ENCODE measurements at regions not wholly inside any gene's neighbourhood (a gene's known extent, or its start where the extent isn't known, plus 50 kb on each side); places are given as distances from the start of the nearest gene placed in this dataset.

DNA sequence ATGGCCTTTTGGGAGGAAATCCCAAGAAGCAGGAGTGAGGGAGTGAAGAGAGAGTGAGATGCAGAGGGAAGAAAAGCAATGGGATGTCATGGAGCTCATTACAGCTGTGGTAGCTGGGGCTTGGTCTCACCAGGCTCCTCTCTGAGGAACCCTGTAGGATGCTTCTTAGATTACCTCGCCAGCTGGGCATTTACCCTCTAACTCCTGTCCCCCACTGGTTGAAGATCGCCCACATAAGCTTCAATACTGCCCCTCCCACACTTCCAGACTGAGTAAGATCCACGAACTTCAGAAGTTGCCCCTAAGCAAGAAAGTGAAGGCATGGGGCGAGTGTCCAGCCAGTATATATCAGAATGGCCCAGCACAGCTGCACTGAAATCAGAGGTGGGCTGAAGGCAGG is 58.1 kb upstream of the SLC35B4 start:
- no peaks in the 10 kb centered on the region for H3K36me3 ChIP-seq
- ATAC-seq (no peak), DNase-seq (no peak)
- no peaks in the 10 kb centered on the region for H3K9me3 ChIP-seq
- H3K27me3 ChIP-seq (ENCODE audit: low read depth), result no peaks in the 10 kb centered on the region
- intact Hi-C loops (cut with DNase I), result no loop called here
- TF ChIP-seq, protein P1, sequence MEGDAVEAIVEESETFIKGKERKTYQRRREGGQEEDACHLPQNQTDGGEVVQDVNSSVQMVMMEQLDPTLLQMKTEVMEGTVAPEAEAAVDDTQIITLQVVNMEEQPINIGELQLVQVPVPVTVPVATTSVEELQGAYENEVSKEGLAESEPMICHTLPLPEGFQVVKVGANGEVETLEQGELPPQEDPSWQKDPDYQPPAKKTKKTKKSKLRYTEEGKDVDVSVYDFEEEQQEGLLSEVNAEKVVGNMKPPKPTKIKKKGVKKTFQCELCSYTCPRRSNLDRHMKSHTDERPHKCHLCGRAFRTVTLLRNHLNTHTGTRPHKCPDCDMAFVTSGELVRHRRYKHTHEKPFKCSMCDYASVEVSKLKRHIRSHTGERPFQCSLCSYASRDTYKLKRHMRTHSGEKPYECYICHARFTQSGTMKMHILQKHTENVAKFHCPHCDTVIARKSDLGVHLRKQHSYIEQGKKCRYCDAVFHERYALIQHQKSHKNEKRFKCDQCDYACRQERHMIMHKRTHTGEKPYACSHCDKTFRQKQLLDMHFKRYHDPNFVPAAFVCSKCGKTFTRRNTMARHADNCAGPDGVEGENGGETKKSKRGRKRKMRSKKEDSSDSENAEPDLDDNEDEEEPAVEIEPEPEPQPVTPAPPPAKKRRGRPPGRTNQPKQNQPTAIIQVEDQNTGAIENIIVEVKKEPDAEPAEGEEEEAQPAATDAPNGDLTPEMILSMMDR (IDR thresholded peaks at IDR 0.05), result no peak
- H3K4me3 ChIP-seq, result no peak overlapping the region
- no peaks in the 10 kb centered on the region for H3K4me1 ChIP-seq
- no peak overlapping the region for H3K27ac ChIP-seq

DNA sequence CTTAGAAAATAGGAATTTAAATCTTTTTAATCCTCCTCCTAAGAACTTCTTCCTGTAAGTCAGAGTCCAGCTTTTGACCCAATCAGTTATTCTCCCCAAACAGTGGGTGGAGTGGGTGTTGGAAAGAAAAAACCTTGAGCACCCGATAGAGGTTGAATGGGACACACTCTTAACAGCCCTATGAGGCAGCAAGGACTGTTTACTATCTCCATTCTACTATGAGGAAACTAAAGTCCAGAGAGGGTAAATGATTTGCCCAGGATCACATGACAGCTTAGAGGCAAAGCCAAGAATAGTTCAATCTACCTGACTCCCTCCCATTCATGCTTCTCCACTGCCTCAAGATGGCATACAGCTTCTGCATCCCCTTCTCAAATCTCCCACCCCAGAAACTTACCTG is 57.6 kb upstream of the SLC35B4 start:
- no peaks in the 10 kb centered on the region for H3K36me3 ChIP-seq
- H3K4me3 ChIP-seq, result no peak overlapping the region
- peak; percentile 34 to 42 for ATAC-seq
- H3K4me1 ChIP-seq, result peaks cover 3% of the 10 kb centered on the region
- TF ChIP-seq, protein P1 (IDR thresholded peaks at IDR 0.05), result no peak
- intact Hi-C loops (cut with DNase I), result no loop called here
- no peaks in the 10 kb centered on the region for H3K9me3 ChIP-seq
- H3K27me3 ChIP-seq (ENCODE audit: low read depth), result no peaks in the 10 kb centered on the region
- DNase-seq, result no peak
- no peak overlapping the region for H3K27ac ChIP-seq

DNA sequence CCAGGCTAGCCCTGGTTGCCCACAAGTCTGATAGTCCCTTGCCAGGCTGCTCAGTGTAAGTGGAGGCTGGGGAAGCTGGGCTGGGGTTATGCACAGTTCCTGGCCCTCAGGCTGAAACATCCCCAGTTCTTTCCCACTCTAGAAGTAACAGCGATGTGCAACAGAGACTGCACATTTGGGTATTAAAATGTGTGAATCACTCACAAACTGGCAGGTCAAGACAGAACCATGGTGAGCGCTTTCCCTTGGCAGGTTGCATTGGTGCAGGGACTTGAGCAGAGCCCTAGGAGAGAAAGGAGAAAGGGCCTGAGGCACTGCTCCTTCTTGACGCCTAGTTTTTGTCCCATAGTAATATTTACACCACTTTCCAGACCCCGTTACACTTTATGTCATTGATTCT is 56.1 kb upstream of the SLC35B4 start:
- no peak overlapping the region for H3K27ac ChIP-seq

DNA sequence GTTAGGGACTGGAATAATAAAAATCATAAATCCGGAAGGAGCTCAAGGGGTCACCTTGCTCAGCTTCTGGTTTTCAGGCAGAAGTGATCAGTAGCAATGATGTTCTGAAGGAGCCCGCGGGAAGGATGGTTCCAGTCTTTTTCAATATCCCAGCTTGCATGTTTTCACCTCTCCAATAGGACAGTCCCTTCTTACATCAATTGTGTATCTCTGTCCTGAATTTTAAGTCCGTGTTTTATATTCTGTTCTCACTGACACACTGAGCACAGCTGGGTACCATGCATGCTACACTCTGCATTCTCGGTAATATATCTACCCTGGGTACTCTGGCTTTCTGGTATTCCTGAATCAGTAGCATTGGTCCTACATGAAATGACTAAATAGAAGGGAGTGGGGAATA is 55.2 kb upstream of the SLC35B4 start:
- DNase-seq (no peak), ATAC-seq (no peak)
- no peak overlapping the region for H3K27ac ChIP-seq
- no peak overlapping the region for H3K4me3 ChIP-seq
- H3K4me1 ChIP-seq, result peaks cover 7% of the 10 kb centered on the region
- TF ChIP-seq, protein P1 (IDR thresholded peaks at IDR 0.05), result no peak
- no peaks in the 10 kb centered on the region for H3K27me3 ChIP-seq (ENCODE audit: low read depth)
- intact Hi-C loops (cut with DNase I), result no loop called here
- H3K9me3 ChIP-seq, result no peaks in the 10 kb centered on the region
- H3K36me3 ChIP-seq, result no peaks in the 10 kb centered on the region

More for the DNA sequence above, 56.1 kb upstream of the SLC35B4 start:
- no peaks in the 10 kb centered on the region for H3K27me3 ChIP-seq (ENCODE audit: low read depth)
- no peaks in the 10 kb centered on the region for H3K36me3 ChIP-seq
- no peaks in the 10 kb centered on the region for H3K9me3 ChIP-seq
- peaks cover 7% of the 10 kb centered on the region for H3K4me1 ChIP-seq
- no peak overlapping the region for H3K4me3 ChIP-seq
- intact Hi-C loops (cut with DNase I), result no loop called here
- TF ChIP-seq, protein P1 (IDR thresholded peaks at IDR 0.05), result no peak
- ATAC-seq (no peak), DNase-seq (no peak)

DNA sequence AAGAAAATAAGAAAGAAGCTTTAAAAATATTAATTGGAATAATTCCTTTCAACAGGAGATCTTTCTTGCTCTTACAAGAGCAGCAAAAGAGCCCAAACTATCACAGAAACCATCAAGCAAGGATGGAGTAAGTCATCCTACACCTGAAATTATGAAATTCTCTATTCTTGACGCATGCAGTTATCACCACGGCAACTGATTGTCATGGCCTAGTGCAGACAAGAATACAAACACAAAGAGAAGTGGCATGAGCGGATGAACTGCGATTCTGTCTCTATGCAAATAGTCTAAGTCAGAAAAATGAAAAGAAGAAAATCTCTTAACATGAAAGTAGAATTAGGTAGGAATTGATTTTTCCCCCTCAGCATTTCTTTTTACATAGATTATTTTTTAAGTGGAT is 54.8 kb upstream of the SLC35B4 start:
- Histone ChIP-seq H3K4me3 (no peak overlapping the region), H3K9me3 (no peaks in the 10 kb centered on the region), H3K27me3 (ENCODE audit: low read depth) (no peaks in the 10 kb centered on the region), H3K27ac (no peak overlapping the region), H3K4me1 (peaks cover 7% of the 10 kb centered on the region), H3K36me3 (no peaks in the 10 kb centered on the region)
- ATAC-seq, result no peak
- no peak for DNase-seq
- intact Hi-C loops (cut with DNase I), result no loop called here
- TF ChIP-seq, protein P1 (IDR thresholded peaks at IDR 0.05), result no peak

DNA sequence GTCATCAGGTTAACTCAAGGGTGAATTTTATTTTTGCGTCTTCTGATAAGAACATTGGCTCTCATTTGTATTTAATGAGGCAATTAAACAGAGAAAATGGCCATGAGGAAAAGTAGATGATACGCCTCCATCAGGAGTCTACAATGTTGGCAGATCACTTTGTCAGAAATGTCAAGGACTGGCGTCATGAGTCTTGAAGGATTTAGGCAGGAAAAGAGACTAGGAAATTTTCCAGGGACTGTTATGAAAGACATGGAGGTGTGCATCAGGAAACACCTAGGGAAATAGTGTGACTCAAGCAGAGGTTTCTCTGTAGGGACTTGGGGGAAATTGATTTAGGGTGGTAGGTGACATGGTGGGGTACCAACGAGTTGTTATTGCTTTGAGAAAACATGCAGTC is 53.4 kb upstream of the SLC35B4 start:
- H3K27ac ChIP-seq, result no peak overlapping the region
- no peak for ATAC-seq
- TF ChIP-seq, protein P1 (IDR thresholded peaks at IDR 0.05), result no peak

More for the DNA sequence above, 53.4 kb upstream of the SLC35B4 start:
- intact Hi-C loops (cut with DNase I), result no loop called here
- no peak for DNase-seq
- no peaks in the 10 kb centered on the region for H3K36me3 ChIP-seq
- H3K4me1 ChIP-seq, result peaks cover 7% of the 10 kb centered on the region
- H3K4me3 ChIP-seq, result no peak overlapping the region
- H3K27me3 ChIP-seq (ENCODE audit: low read depth), result no peaks in the 10 kb centered on the region
- H3K9me3 ChIP-seq, result no peaks in the 10 kb centered on the region

All from lower lobe of right lung (tissue), 2 donors.